MCF 10A (cell line): ENCODE measurements at regions not wholly inside any gene's neighbourhood (a gene's known extent, or its start where the extent isn't known, plus 50 kb on each side); places are given as distances from the start of the nearest gene placed in this dataset.

Experiments
- BruUV-seq: library from RNA; stranded (reverse); fragments of 400-500 nt; replicated peaks from 2 replicates; lab custom pipeline; 2021; lab: Mats Ljungman, UMichigan
- CTCF ChIA-PET: fragments of 300-600 bp; sonication (Branson Sonifier 250); formaldehyde crosslinking; extraction: SDS; loops from one replicate; lab custom pipeline; 2021; ENCODE audit warnings: antibody characterized with exemption, inconsistent platforms; lab: Yijun Ruan, JAX
- POLR2A ChIA-PET: fragments of 300-600, 350-650 bp; sonication (Branson Sonifier 250); formaldehyde crosslinking; extraction: SDS; loops from one replicate; lab custom pipeline; 2020; ENCODE audit warnings: antibody characterized with exemption, inconsistent platforms; lab: Yijun Ruan, JAX
- DNase-seq: peaks from one replicate; pipeline ENCODE4 v3.0.0-alpha.2; 2018; ENCODE audit not compliant: unreplicated experiment
- H3K27ac Mint-ChIP-seq: one replicate; pipeline ENCODE4 v1.8.0; 2022; ENCODE audit warnings: mild to moderate bottlenecking, low read depth, mixed read lengths; ENCODE audit not compliant: unreplicated experiment
- H3K27me3 Mint-ChIP-seq: one replicate; pipeline ENCODE4 v1.8.0; 2022; ENCODE audit warnings: mixed read lengths; ENCODE audit not compliant: insufficient read depth, unreplicated experiment
- H3K36me3 Mint-ChIP-seq: one replicate; pipeline ENCODE4 v1.8.0; 2022; ENCODE audit warnings: mild to moderate bottlenecking, moderate library complexity, mixed read lengths; ENCODE audit not compliant: insufficient read depth, unreplicated experiment
- H3K4me1 Mint-ChIP-seq: one replicate; pipeline ENCODE4 v1.8.0; 2022; ENCODE audit warnings: mixed read lengths; ENCODE audit not compliant: insufficient read depth, unreplicated experiment
- H3K4me3 Mint-ChIP-seq: one replicate; pipeline ENCODE4 v1.8.0; 2022; ENCODE audit warnings: mild to moderate bottlenecking, moderate library complexity, mixed read lengths; ENCODE audit not compliant: unreplicated experiment
- H3K9me3 Mint-ChIP-seq: one replicate; pipeline ENCODE4 v1.8.0; 2022; ENCODE audit warnings: mixed read lengths; ENCODE audit not compliant: unreplicated experiment
- CTCF ChIP-seq: fragments of 200-600 bp; IDR thresholded peaks from one replicate; pipeline ENCODE4 v1.8.0; 2022; ENCODE audit warnings: antibody characterized with exemption, mild to moderate bottlenecking; ENCODE audit not compliant: unreplicated experiment
- intact Hi-C: fragments of 100-400 bp; cut with micrococcal nuclease; formaldehyde crosslinking; loops from 2 replicates; pipeline ENCODE4 v1.14.1; 2022

GRCh38 chr5:74186356-74187315 lies 453.9 kb downstream of the ENC1 start:
- POLR2A ChIA-PET, result no interaction called here

GRCh38 chr5:74185599-74185998 lies 454.9 kb downstream of the ENC1 start:
- intact Hi-C loops, result no loop called here
- Mint-ChIP-seq H3K9me3 (no peaks in the 10 kb centered on the region), H3K4me1 (no peaks in the 10 kb centered on the region), H3K27ac (no peak overlapping the region), H3K4me3 (no peak overlapping the region), H3K27me3 (no peaks in the 10 kb centered on the region), H3K36me3 (no peaks in the 10 kb centered on the region)
- DNase-seq, result no peak
- POLR2A ChIA-PET, result interaction anchor here (0.6 kb wide), 1 partner anchor 1054 kb away, joined by 3 read pairs; no protein-coding TSS in a partner anchor
- CTCF ChIA-PET, result no interaction called here
- no TSS peak for BruUV-seq
- no peak for TF ChIP-seq CTCF

More at GRCh38 chr5:74186356-74187315, 453.9 kb downstream of the ENC1 start:
- Mint-ChIP-seq H3K36me3 (no peaks in the 10 kb centered on the region), H3K27me3 (no peaks in the 10 kb centered on the region), H3K4me1 (no peaks in the 10 kb centered on the region), H3K27ac (no peak overlapping the region), H3K4me3 (no peak overlapping the region), H3K9me3 (no peaks in the 10 kb centered on the region)
- no peak for DNase-seq
- CTCF ChIA-PET, result no interaction called here
- intact Hi-C loops, result no loop called here
- BruUV-seq, result no TSS peak
- no peak for TF ChIP-seq CTCF

GRCh38 chr5:74184649-74185048 lies 455.9 kb downstream of the ENC1 start:
- Mint-ChIP-seq H3K36me3 (no peaks in the 10 kb centered on the region), H3K27me3 (no peaks in the 10 kb centered on the region), H3K4me3 (no peak overlapping the region), H3K9me3 (no peaks in the 10 kb centered on the region), H3K27ac (no peak overlapping the region), H3K4me1 (no peaks in the 10 kb centered on the region)
- no TSS peak for BruUV-seq
- ChIA-PET CTCF (no interaction called here), POLR2A (no interaction called here)
- TF ChIP-seq CTCF, result no peak
- intact Hi-C loops, result no loop called here
- no peak for DNase-seq

GRCh38 chr5:74183041-74183440 lies 457.5 kb downstream of the ENC1 start:
- no peak for TF ChIP-seq CTCF
- CTCF ChIA-PET, result no interaction called here
- Mint-ChIP-seq H3K9me3 (no peaks in the 10 kb centered on the region), H3K36me3 (no peaks in the 10 kb centered on the region), H3K27me3 (no peaks in the 10 kb centered on the region), H3K4me3 (no peak overlapping the region), H3K27ac (no peak overlapping the region), H3K4me1 (no peaks in the 10 kb centered on the region)
- intact Hi-C loops, result no loop called here
- DNase-seq, result peak; percentile 39
- no TSS peak for BruUV-seq
- POLR2A ChIA-PET, result interaction anchor here (0.6 to 0.7 kb wide), 2 partner anchors 110 to 186 kb away, joined by 3 read pairs; no protein-coding TSS in a partner anchor
